H9 (cell line): ENCODE measurements at regions not wholly inside any gene's neighbourhood (a gene's known extent, or its start where the extent isn't known, plus 50 kb on each side); places are given as distances from the start of the nearest gene placed in this dataset.

Experiments used
- DNase-seq: peaks from one replicate; pipeline ENCODE4 v3.0.0-alpha.2; 2017
- H2AFZ ChIP-seq: one replicate; pipeline ENCODE4 v1.6.1; 2013; ENCODE audit warnings: mild to moderate bottlenecking, low read length, control low read depth, moderate library complexity
- H2AK5ac ChIP-seq: 2 replicates; pipeline ENCODE4 v1.6.1; 2013; ENCODE audit warnings: low read length, control low read depth, mixed read lengths; ENCODE audit not compliant: insufficient read length
- H2BK120ac ChIP-seq: one replicate; pipeline ENCODE4 v1.6.1; 2013; ENCODE audit warnings: low read depth, mild to moderate bottlenecking, low read length, control low read depth, inconsistent platforms; ENCODE audit not compliant: poor library complexity, severe bottlenecking
- H2BK12ac ChIP-seq: 2 replicates; pipeline ENCODE4 v1.6.1; 2013; ENCODE audit warnings: low read length, control low read depth, mixed read lengths, low read depth; ENCODE audit not compliant: insufficient read length
- H2BK15ac ChIP-seq: 2 replicates; pipeline ENCODE4 v1.6.1; 2013; ENCODE audit warnings: low read depth, low read length, control low read depth
- H2BK20ac ChIP-seq: one replicate; pipeline ENCODE4 v1.6.1; 2013; ENCODE audit warnings: low read depth, mild to moderate bottlenecking, low read length, control low read depth, inconsistent platforms; ENCODE audit not compliant: poor library complexity, severe bottlenecking
- H2BK5ac ChIP-seq: 2 replicates; pipeline ENCODE4 v1.6.1; 2013; ENCODE audit warnings: low read length, control low read depth, mixed read lengths; ENCODE audit not compliant: insufficient read length
- H3K14ac ChIP-seq: 2 replicates; pipeline ENCODE4 v1.6.1; 2013; ENCODE audit warnings: low read length, control low read depth; ENCODE audit not compliant: insufficient read depth
- H3K18ac ChIP-seq: 2 replicates; pipeline ENCODE4 v1.6.1; 2013; ENCODE audit warnings: low read depth, mild to moderate bottlenecking, mixed read lengths, low read length, control low read depth; ENCODE audit not compliant: insufficient read length
- H3K23ac ChIP-seq: 2 replicates; pipeline ENCODE4 v1.6.1; 2013; ENCODE audit warnings: low read length, control low read depth, mixed read lengths, low read depth; ENCODE audit not compliant: insufficient read length
- H3K23me2 ChIP-seq: 2 replicates; pipeline ENCODE4 v1.6.1; 2013; ENCODE audit warnings: low read depth, mild to moderate bottlenecking, mixed read lengths, low read length, control low read depth; ENCODE audit not compliant: insufficient read length, poor library complexity, severe bottlenecking
- H3K27ac ChIP-seq: 2 replicates; pipeline ENCODE4 v1.5.1; 2013; ENCODE audit warnings: low read length, control low read depth, mixed read lengths, low read depth; ENCODE audit not compliant: insufficient read length
- H3K27me3 ChIP-seq: 2 replicates; pipeline ENCODE4 v1.6.1; 2013; ENCODE audit warnings: low read length, control low read depth, inconsistent platforms; ENCODE audit not compliant: insufficient read depth
- H3K4ac ChIP-seq: 2 replicates; pipeline ENCODE4 v1.6.1; 2013; ENCODE audit warnings: low read depth, mild to moderate bottlenecking, control low read depth, inconsistent platforms, low read length, moderate library complexity
- H3K4me1 ChIP-seq: 2 replicates; pipeline ENCODE4 v1.6.1; 2013; ENCODE audit warnings: low read length, control low read depth, inconsistent platforms; ENCODE audit not compliant: insufficient read depth
- H3K4me2 ChIP-seq: 2 replicates; pipeline ENCODE4 v1.6.1; 2013; ENCODE audit warnings: low read length, control low read depth, mixed read lengths; ENCODE audit not compliant: insufficient read length, insufficient read depth
- H3K56ac ChIP-seq: 2 replicates; pipeline ENCODE4 v1.6.1; 2013; ENCODE audit warnings: low read depth, mild to moderate bottlenecking, mixed read lengths, low read length, control low read depth; ENCODE audit not compliant: insufficient read length
- H3K79me1 ChIP-seq: 2 replicates; pipeline ENCODE4 v1.6.1; 2013; ENCODE audit warnings: low read depth, mild to moderate bottlenecking, moderate library complexity, low read length, control low read depth, inconsistent platforms; ENCODE audit not compliant: insufficient read depth, poor library complexity, severe bottlenecking
- H3K79me2 ChIP-seq: 2 replicates; pipeline ENCODE4 v1.6.1; 2013; ENCODE audit warnings: low read length, control low read depth, inconsistent platforms; ENCODE audit not compliant: insufficient read depth
- H3K9ac ChIP-seq: 2 replicates; pipeline ENCODE4 v1.6.1; 2013; ENCODE audit warnings: low read length, control low read depth, mixed read lengths; ENCODE audit not compliant: insufficient read length; ENCODE audit errors: extremely low read depth
- H3K9me3 ChIP-seq: one replicate; pipeline ENCODE4 v1.6.1; 2013; ENCODE audit warnings: low read depth, low read length, inconsistent platforms; ENCODE audit not compliant: control insufficient read depth
- H3T11ph ChIP-seq: one replicate; pipeline ENCODE4 v1.6.1; 2013; ENCODE audit warnings: mild to moderate bottlenecking, low read length, control low read depth, inconsistent platforms
- H4K20me1 ChIP-seq: one replicate; pipeline ENCODE4 v1.6.1; 2013; ENCODE audit not compliant: control insufficient read depth, insufficient read length, insufficient read depth
- H4K5ac ChIP-seq: 2 replicates; pipeline ENCODE4 v1.6.1; 2013; ENCODE audit warnings: low read depth, mild to moderate bottlenecking, mixed read lengths, low read length, control low read depth; ENCODE audit not compliant: insufficient read length
- H4K8ac ChIP-seq: replicated peaks from 2 replicates; pipeline ENCODE4 v1.6.1; 2013; ENCODE audit warnings: low read length, control low read depth, mixed read lengths, low read depth; ENCODE audit not compliant: insufficient read length
- H4K91ac ChIP-seq: 2 replicates; pipeline ENCODE4 v1.6.1; 2013; ENCODE audit warnings: low read depth, mild to moderate bottlenecking, moderate library complexity, mixed read lengths, low read length, control low read depth; ENCODE audit not compliant: insufficient read length
- H3K27ac Mint-ChIP-seq, 3 experiments: 2 replicates in 2 of 3; 3 replicates in 1 of 3; pipeline ENCODE4 v1.8.0; 2020 to 2021; ENCODE audit warnings: mixed read lengths in 3 of 3, mild to moderate bottlenecking in 1 of 3, moderate library complexity in 1 of 3
- H3K27me3 Mint-ChIP-seq: 2 replicates; pipeline ENCODE4 v1.8.0; 2021; ENCODE audit warnings: low read depth, mild to moderate bottlenecking, moderate library complexity, mixed read lengths
- H3K36me3 Mint-ChIP-seq, 3 experiments: 2 replicates in 2 of 3; 3 replicates in 1 of 3; pipeline ENCODE4 v1.8.0; 2020 to 2021; ENCODE audit warnings: low read depth in 3 of 3, mixed read lengths in 3 of 3; ENCODE audit not compliant: insufficient read depth in 1 of 3
- H3K4me1 Mint-ChIP-seq, 2 experiments: 2 replicates each; pipeline ENCODE4 v1.8.0; 2020; ENCODE audit warnings: mixed read lengths in 2 of 2
- H3K4me3 Mint-ChIP-seq, 2 experiments: 2 replicates in 1 of 2; 3 replicates in 1 of 2; pipeline ENCODE4 v1.8.0; 2020 to 2021; ENCODE audit warnings: mild to moderate bottlenecking in 2 of 2, mixed read lengths in 2 of 2, moderate library complexity in 1 of 2
- H3K9me3 Mint-ChIP-seq, 2 experiments: 2 replicates in 1 of 2; 3 replicates in 1 of 2; pipeline ENCODE4 v1.8.0; 2020; ENCODE audit warnings: mild to moderate bottlenecking in 2 of 2, mixed read lengths in 2 of 2, moderate library complexity in 1 of 2
- WGBS: extraction: QIAGEN DNeasy Blood & Tissue Kit; methylation state at CpG from one replicate; pipeline ENCODE4 v1.1.7; 2013; ENCODE audit warnings: missing lambda C conversion rate, low lambda C conversion rate, mixed read lengths; ENCODE audit not compliant: insufficient read length; ENCODE audit errors: extremely low coverage; 5-methylcytosine and 5-hydroxymethylcytosine counted together
- TF ChIP-seq, protein P1 (sequence below): fragments of 200-600 bp; sonication (generic); conservative IDR thresholded peaks from 3 replicates; pipeline ENCODE4 v1.8.0; 2021; ENCODE audit warnings: antibody characterized with exemption, mild to moderate bottlenecking

GRCh38 chr15:95162967-95163531 lies 931.7 kb downstream of the MCTP2 start:
- Histone ChIP-seq H3K9ac (no peak overlapping the region), H2BK20ac (no peak overlapping the region), H2BK15ac (no peak overlapping the region), H3T11ph (no peak overlapping the region), H3K27ac (no peak overlapping the region), H4K8ac (no peak overlapping the region), H3K79me2 (no peaks in the 10 kb centered on the region), H3K79me1 (no peaks in the 10 kb centered on the region), H3K4me1 (no peaks in the 10 kb centered on the region), H4K20me1 (no peaks in the 10 kb centered on the region), H3K18ac (no peak overlapping the region), H2AFZ (no peak overlapping the region), H3K56ac (no peak overlapping the region), H4K5ac (no peak overlapping the region), H3K4ac (no peak overlapping the region), H3K27me3 (no peaks in the 10 kb centered on the region), H4K91ac (no peak overlapping the region), H2BK5ac (no peak overlapping the region), H3K23ac (no peak overlapping the region), H3K23me2 (no peaks in the 10 kb centered on the region), H3K14ac (no peak overlapping the region), H2BK12ac (no peak overlapping the region), H3K9me3 (no peaks in the 10 kb centered on the region), H3K4me2 (no peak overlapping the region), H2AK5ac (no peak overlapping the region), H2BK120ac (no peak overlapping the region)
- DNase-seq = no peak
- no peaks in the 10 kb centered on the region for H3K4me1 Mint-ChIP-seq
- TF ChIP-seq, protein P1, sequence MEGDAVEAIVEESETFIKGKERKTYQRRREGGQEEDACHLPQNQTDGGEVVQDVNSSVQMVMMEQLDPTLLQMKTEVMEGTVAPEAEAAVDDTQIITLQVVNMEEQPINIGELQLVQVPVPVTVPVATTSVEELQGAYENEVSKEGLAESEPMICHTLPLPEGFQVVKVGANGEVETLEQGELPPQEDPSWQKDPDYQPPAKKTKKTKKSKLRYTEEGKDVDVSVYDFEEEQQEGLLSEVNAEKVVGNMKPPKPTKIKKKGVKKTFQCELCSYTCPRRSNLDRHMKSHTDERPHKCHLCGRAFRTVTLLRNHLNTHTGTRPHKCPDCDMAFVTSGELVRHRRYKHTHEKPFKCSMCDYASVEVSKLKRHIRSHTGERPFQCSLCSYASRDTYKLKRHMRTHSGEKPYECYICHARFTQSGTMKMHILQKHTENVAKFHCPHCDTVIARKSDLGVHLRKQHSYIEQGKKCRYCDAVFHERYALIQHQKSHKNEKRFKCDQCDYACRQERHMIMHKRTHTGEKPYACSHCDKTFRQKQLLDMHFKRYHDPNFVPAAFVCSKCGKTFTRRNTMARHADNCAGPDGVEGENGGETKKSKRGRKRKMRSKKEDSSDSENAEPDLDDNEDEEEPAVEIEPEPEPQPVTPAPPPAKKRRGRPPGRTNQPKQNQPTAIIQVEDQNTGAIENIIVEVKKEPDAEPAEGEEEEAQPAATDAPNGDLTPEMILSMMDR = no peak
- H3K4me3 Mint-ChIP-seq = no peak overlapping the region
- no peak overlapping the region for H3K27ac Mint-ChIP-seq
- peaks cover 3% of the 10 kb centered on the region in 2 experiments; a peak in 2 of 5 replicates for H3K9me3 Mint-ChIP-seq
- H3K27me3 Mint-ChIP-seq = no peaks in the 10 kb centered on the region
- peaks cover 0 to 1% (median 0%) of the 10 kb centered on the region in 3 experiments; a peak in 1 of 7 replicates for H3K36me3 Mint-ChIP-seq
- WGBS = no CpG with 5 or more reads among the region's 7 CpGs
